SK-N-SH (cell line): ENCODE measurements at regions not wholly inside any gene's neighbourhood (a gene's known extent, or its start where the extent isn't known, plus 50 kb on each side); places are given as distances from the start of the nearest gene placed in this dataset.

Experiments used
- CTCF ChIA-PET: fragments of 300-600, 350-600 bp; formaldehyde crosslinking; extraction: SDS; loops from one replicate; lab custom pipeline; 2021; lab: Yijun Ruan, JAX
- POLR2A ChIA-PET: fragments of 350-600 bp; sonication (Branson Sonifier 250); formaldehyde crosslinking; extraction: SDS; loops from one replicate; lab custom pipeline; 2020; ENCODE audit warnings: antibody characterized with exemption, inconsistent platforms; lab: Yijun Ruan, JAX
- DNase-seq: peaks from one replicate; pipeline ENCODE4 v3.0.0; 2012
- H2AFZ ChIP-seq: fragments of 200-600 bp; sonication (generic); 2 replicates; pipeline ENCODE4 v1.8.1; 2016; ENCODE audit warnings: antibody characterized with exemption, mild to moderate bottlenecking, low read depth
- H3F3A ChIP-seq: fragments of 200-600 bp; sonication (generic); replicated peaks from 2 replicates; pipeline ENCODE3; 2016; ENCODE audit warnings: antibody characterized with exemption, mild to moderate bottlenecking; ENCODE audit not compliant: insufficient read depth
- H3K27ac ChIP-seq, 2 experiments: fragments of 200-500 bp in 1 of 2; fragments of 200-600 bp in 1 of 2; sonication (Bioruptor generic) in 1 of 2; sonication (generic), shearing (Covaris generic) in 1 of 2; 2 replicates each; pipeline versions ENCODE4 v1.5.1 to v1.6.1; 2014 to 2016; ENCODE audit warnings: low read depth in 2 of 2, inconsistent platforms in 1 of 2, low read length in 1 of 2, mild to moderate bottlenecking in 1 of 2, mixed read lengths in 1 of 2
- H3K27me3 ChIP-seq: fragments of 200-600 bp; sonication (generic), shearing (Covaris generic); 2 replicates; pipeline ENCODE4 v1.6.1; 2016; ENCODE audit warnings: mixed run types; ENCODE audit not compliant: insufficient read depth
- H3K36me3 ChIP-seq, 2 experiments: fragments of 200-500 bp in 1 of 2; fragments of 200-600 bp in 1 of 2; sonication (Bioruptor generic) in 1 of 2; sonication (generic) in 1 of 2; replicated peaks in 1 of 2; 2 replicates each; pipeline versions ENCODE3 to v1.5.1; 2014 to 2016; ENCODE audit warnings: low read length in 1 of 2, mild to moderate bottlenecking in 1 of 2; ENCODE audit not compliant: insufficient read depth in 2 of 2, control insufficient read depth in 1 of 2
- H3K4me1 ChIP-seq, 2 experiments: fragments of 200-500 bp in 1 of 2; fragments of 200-600 bp in 1 of 2; sonication (Bioruptor generic) in 1 of 2; sonication (generic), shearing (Covaris generic) in 1 of 2; 2 replicates each; pipeline versions ENCODE4 v1.5.1 to v1.6.1; 2014 to 2016; ENCODE audit warnings: low read depth in 1 of 2, low read length in 1 of 2, mixed run types in 1 of 2; ENCODE audit not compliant: insufficient read depth in 2 of 2, control insufficient read depth in 1 of 2
- H3K4me2 ChIP-seq: fragments of 200-600 bp; sonication (generic), shearing (Covaris generic); 2 replicates; pipeline ENCODE4 v1.6.1; 2017; ENCODE audit warnings: mixed run types
- H3K4me3 ChIP-seq, 2 experiments: fragments of 200-500 bp in 1 of 2; fragments of 200-600 bp in 1 of 2; sonication (Bioruptor generic) in 1 of 2; sonication (generic), shearing (Covaris generic) in 1 of 2; 2 replicates each; pipeline versions ENCODE4 v1.5.1 to v1.8.1; 2014 to 2016; ENCODE audit warnings: low read depth in 2 of 2, inconsistent platforms in 1 of 2, low read length in 1 of 2, mild to moderate bottlenecking in 1 of 2, mixed read lengths in 1 of 2, moderate library complexity in 1 of 2
- H3K79me2 ChIP-seq: fragments of 200-600 bp; sonication (generic); 2 replicates; pipeline ENCODE4 v1.8.1; 2017; ENCODE audit warnings: mild to moderate bottlenecking; ENCODE audit not compliant: insufficient read depth
- H3K9ac ChIP-seq: fragments of 200-600 bp; sonication (generic); 2 replicates; pipeline ENCODE4 v1.6.1; 2017; ENCODE audit warnings: mixed run types
- H3K9me2 ChIP-seq: fragments of 200-600 bp; sonication (generic); 2 replicates; pipeline ENCODE4 v1.6.1; 2017; ENCODE audit warnings: mixed run types
- H3K9me3 ChIP-seq: fragments of 200-600 bp; sonication (generic); 2 replicates; pipeline ENCODE4 v1.6.1; 2017; ENCODE audit warnings: mixed run types, mild to moderate bottlenecking, moderate library complexity
- H4K20me1 ChIP-seq: fragments of 200-600 bp; sonication (generic); 2 replicates; pipeline ENCODE4 v1.6.1; 2017; ENCODE audit warnings: mild to moderate bottlenecking, mixed run types; ENCODE audit not compliant: insufficient read depth
- CHD2 ChIP-seq: fragments of 150-350 bp; IDR thresholded peaks from 2 replicates; pipeline ENCODE4 v1.6.1; 2018; ENCODE audit warnings: low read length; ENCODE audit not compliant: partially characterized antibody
- EZH2phosphoT487 ChIP-seq: fragments of 200-600 bp; sonication (generic); IDR thresholded peaks from 2 replicates; pipeline ENCODE4 v1.6.1; 2017; ENCODE audit warnings: low read depth, mixed run types, mild to moderate bottlenecking, antibody characterized with exemption, moderate library complexity, borderline replicate concordance
- FOSL2 ChIP-seq: IDR thresholded peaks from 2 replicates; pipeline ENCODE4 v1.4.0; 2012; ENCODE audit warnings: low read depth, mild to moderate bottlenecking, moderate library complexity, borderline replicate concordance
- FOXJ3 ChIP-seq: sonication (generic); formaldehyde crosslinking; IDR thresholded peaks from 2 replicates; pipeline ENCODE4 v1.5.1; 2020; ENCODE audit warnings: mild to moderate bottlenecking, missing genetic modification reagents
- FOXM1 ChIP-seq: IDR thresholded peaks from 2 replicates; pipeline ENCODE4 v1.4.0; 2012; ENCODE audit warnings: low read depth, mild to moderate bottlenecking
- GATA2 ChIP-seq: sonication (generic); formaldehyde crosslinking; IDR thresholded peaks from 2 replicates; pipeline ENCODE4 v1.5.0; 2020; ENCODE audit warnings: mild to moderate bottlenecking, missing genetic modification reagents
- IRF3 ChIP-seq: fragments of 150-350 bp; IDR thresholded peaks from 2 replicates; pipeline ENCODE4 v1.6.1; 2016; ENCODE audit warnings: mild to moderate bottlenecking, low read depth, low read length
- JUND ChIP-seq: IDR thresholded peaks from 2 replicates; pipeline ENCODE4 v1.4.0; 2012
- MEF2A ChIP-seq: IDR thresholded peaks from 2 replicates; pipeline ENCODE4 v1.4.0; 2012; ENCODE audit warnings: low read depth, borderline replicate concordance
- MXI1 ChIP-seq: IDR thresholded peaks from 2 replicates; pipeline ENCODE4 v1.6.1; 2012; ENCODE audit warnings: mild to moderate bottlenecking, low read depth, low read length, improper control_type of control experiment
- NFIC ChIP-seq: IDR thresholded peaks from 2 replicates; pipeline ENCODE4 v1.4.0; 2012; ENCODE audit warnings: borderline replicate concordance
- POLR2AphosphoS5 ChIP-seq: IDR thresholded peaks from 2 replicates; pipeline ENCODE4 v1.6.1; 2012; ENCODE audit warnings: low read depth, low read length
- RXRA ChIP-seq: IDR thresholded peaks from 2 replicates; pipeline ENCODE4 v1.4.0; 2012; ENCODE audit warnings: low read depth, mild to moderate bottlenecking, borderline replicate concordance
- SIN3A ChIP-seq: IDR thresholded peaks from 2 replicates; pipeline ENCODE4 v1.6.1; 2012; ENCODE audit warnings: low read depth, mild to moderate bottlenecking, low read length, moderate library complexity, borderline replicate concordance
- SMC3 ChIP-seq: IDR thresholded peaks from 2 replicates; pipeline ENCODE4 v1.6.1; 2012; ENCODE audit warnings: low read depth, low read length, improper control_type of control experiment
- TEAD4 ChIP-seq: IDR thresholded peaks from 2 replicates; pipeline ENCODE4 v1.4.0; 2012; ENCODE audit warnings: mild to moderate bottlenecking, borderline replicate concordance; ENCODE audit not compliant: insufficient read depth
- USF1 ChIP-seq: IDR thresholded peaks from 2 replicates; pipeline ENCODE4 v1.4.0; 2012; ENCODE audit warnings: low read depth, borderline replicate concordance
- ZBTB33 ChIP-seq: IDR thresholded peaks from 2 replicates; pipeline ENCODE4 v1.4.0; 2012; ENCODE audit warnings: low read depth, borderline replicate concordance
- WGBS: methylation state at CpG from one replicate; pipeline ENCODE4 v1.1.6; 2017; ENCODE audit warnings: low lambda C conversion rate; 5-methylcytosine and 5-hydroxymethylcytosine counted together

GRCh38 chr13:99086267-99087097 is 108.6 kb upstream of the DOCK9 start:
- Histone ChIP-seq H4K20me1 (no peaks in the 10 kb centered on the region), H3K79me2 (peaks cover 8% of the 10 kb centered on the region; the same call in 1 of the 2 replicates), H3K4me1 (peaks cover 0 to 22% of the 10 kb centered on the region in 2 experiments; a peak in 1 of 4 replicates), H3K27me3 (no peaks in the 10 kb centered on the region), H3K4me3 (peak overlapping the region; percentile 79 to 81), H3K9ac (peak overlapping the region; percentile 66), H3K9me2 (no peaks in the 10 kb centered on the region), H3K27ac (peak overlapping the region; percentile 60 to 74; a peak in 2 of 4 replicates), H3K9me3 (no peaks in the 10 kb centered on the region), H2AFZ (peak overlapping the region; percentile 93), H3F3A (no peaks in the 10 kb centered on the region), H3K4me2 (peak overlapping the region; percentile 84), H3K36me3 (no peaks in the 10 kb centered on the region)
- TF ChIP-seq MEF2A (no peak), EZH2phosphoT487 (no peak), JUND (no peak), MXI1 (no peak), RXRA (no peak), GATA2 (no peak), IRF3 (no peak)
- ChIA-PET CTCF (interaction anchor here (1.1 to 1.5 kb wide), 3 partner anchors 20 to 247 kb away, joined by 3 to 4 read pairs (median 3); no protein-coding TSS in a partner anchor), POLR2A (no interaction called here)
- WGBS: 0% methylated on average over 11 of the region's 130 CpGs
- DNase-seq: peak; percentile 86

GRCh38 chr13:99087098-99087953 is 109.5 kb upstream of the DOCK9 start:
- H3K9ac ChIP-seq: peak overlapping the region; percentile 62
- H3K27ac ChIP-seq: peak overlapping the region; percentile 60 to 74; a peak in 3 of 4 replicates
- H3K79me2 ChIP-seq: peaks cover 8% of the 10 kb centered on the region; the same call in 1 of the 2 replicates
- ChIA-PET CTCF (interaction anchor here (1.1 to 1.5 kb wide), 3 partner anchors 21 to 247 kb away, joined by 3 to 4 read pairs (median 3); no protein-coding TSS in a partner anchor), POLR2A (no interaction called here)
- H3K36me3 ChIP-seq: no peaks in the 10 kb centered on the region
- peak overlapping the region; percentile 84 for H3K4me2 ChIP-seq
- WGBS: under 1% methylated on average over 31 of the region's 92 CpGs
- no peaks in the 10 kb centered on the region for H4K20me1 ChIP-seq
- H3K4me3 ChIP-seq: peak overlapping the region; percentile 79 to 81
- H3K9me3 ChIP-seq: no peaks in the 10 kb centered on the region
- DNase-seq: peak; percentile 98
- H3K9me2 ChIP-seq: no peaks in the 10 kb centered on the region
- no peaks in the 10 kb centered on the region for H3K27me3 ChIP-seq
- H3F3A ChIP-seq: no peaks in the 10 kb centered on the region
- peak overlapping the region; percentile 93 for H2AFZ ChIP-seq
- H3K4me1 ChIP-seq: peaks cover 0 to 22% of the 10 kb centered on the region in 2 experiments; a peak in 1 of 4 replicates
- no peak for TF ChIP-seq FOXJ3 (CRISPR knock-in tag)
- no peak for TF ChIP-seq NFIC
- TF ChIP-seq CHD2: no peak
- TF ChIP-seq MXI1: 0 out of 2 replicates have a peak, but pooled peaks have one; percentile 31
- no peak for TF ChIP-seq MEF2A
- no peak for TF ChIP-seq ZBTB33
- no peak; the same call in 1 of the 2 replicates for TF ChIP-seq POLR2AphosphoS5
- TF ChIP-seq SIN3A: no peak
- TF ChIP-seq FOXM1: no peak
- TF ChIP-seq GATA2: no peak; the same call in 1 of the 2 replicates
- no peak for TF ChIP-seq FOSL2
- no peak; the same call in 1 of the 2 replicates for TF ChIP-seq USF1
- TF ChIP-seq TEAD4: no peak
- no peak for TF ChIP-seq IRF3
- TF ChIP-seq SMC3: no peak
